GM23338 (cell line): ENCODE measurements at regions not wholly inside any gene's neighbourhood (a gene's known extent, or its start where the extent isn't known, plus 50 kb on each side); places are given as distances from the start of the nearest gene placed in this dataset.

Experiments
- ATAC-seq: fragments of 200-7000 bp; cut with Tn5 transposase; 3 replicates; pipeline ENCODE4 v1.9.1; 2020
- DNase-seq: peaks from one replicate; pipeline ENCODE4 v3.0.0-alpha.2; 2015; ENCODE audit warnings: low spot score
- H2AFZ ChIP-seq: fragments of 200-600 bp; sonication (generic); 2 replicates; pipeline ENCODE4 v1.8.0; 2016; ENCODE audit warnings: antibody characterized with exemption, mild to moderate bottlenecking, moderate library complexity
- H3F3A ChIP-seq: fragments of 200-600 bp; sonication (generic); replicated peaks from 2 replicates; pipeline ENCODE4 v1.8.0; 2017; ENCODE audit warnings: antibody characterized with exemption, mixed run types, low read depth
- H3K27ac ChIP-seq: fragments of 200-600 bp; sonication (generic); 2 replicates; pipeline ENCODE4 v1.6.1; 2016; ENCODE audit warnings: low read depth
- H3K27me3 ChIP-seq: fragments of 200-600 bp; sonication (generic); 2 replicates; pipeline ENCODE4 v1.8.0; 2016; ENCODE audit warnings: mild to moderate bottlenecking, mixed run types, moderate library complexity; ENCODE audit not compliant: insufficient read depth
- H3K36me3 ChIP-seq: fragments of 200-600 bp; sonication (generic); 2 replicates; pipeline ENCODE4 v1.8.0; 2016; ENCODE audit warnings: mild to moderate bottlenecking; ENCODE audit not compliant: insufficient read depth
- H3K4me1 ChIP-seq: fragments of 200-600 bp; sonication (generic); 2 replicates; pipeline ENCODE4 v1.8.0; 2016; ENCODE audit warnings: mild to moderate bottlenecking, moderate library complexity; ENCODE audit not compliant: insufficient read depth
- H3K4me2 ChIP-seq: fragments of 200-600 bp; sonication (generic); 2 replicates; pipeline ENCODE4 v1.7.1; 2017; ENCODE audit warnings: mixed run types
- H3K4me3 ChIP-seq: fragments of 200-600 bp; sonication (generic); 2 replicates; pipeline ENCODE4 v1.6.1; 2016; ENCODE audit warnings: mixed run types
- H3K79me2 ChIP-seq: fragments of 200-600 bp; sonication (generic); replicated peaks from 2 replicates; pipeline ENCODE4 v1.8.0; 2017; ENCODE audit warnings: mild to moderate bottlenecking; ENCODE audit not compliant: insufficient read depth
- H3K9me2 ChIP-seq: fragments of 200-600 bp; sonication (generic); 2 replicates; pipeline ENCODE4 v1.8.0; 2017; ENCODE audit not compliant: insufficient read depth
- H4K20me1 ChIP-seq: fragments of 200-600 bp; sonication (generic); replicated peaks from 2 replicates; pipeline ENCODE4 v1.8.0; 2017; ENCODE audit warnings: mild to moderate bottlenecking; ENCODE audit not compliant: insufficient read depth
- H3K27ac Mint-ChIP-seq: 2 replicates; pipeline ENCODE4 v1.8.0; 2020; ENCODE audit warnings: inconsistent platforms, mild to moderate bottlenecking, moderate library complexity, mixed read lengths
- H3K27me3 Mint-ChIP-seq: 3 replicates; pipeline ENCODE4 v1.8.0; 2022; ENCODE audit warnings: low read depth, mild to moderate bottlenecking, moderate library complexity, mixed read lengths, inconsistent platforms; ENCODE audit not compliant: insufficient read depth, poor library complexity
- H3K36me3 Mint-ChIP-seq: 3 replicates; pipeline ENCODE4 v1.8.0; 2021; ENCODE audit warnings: low read depth, mild to moderate bottlenecking, inconsistent platforms, moderate library complexity, mixed read lengths
- H3K4me1 Mint-ChIP-seq: 3 replicates; pipeline ENCODE4 v1.8.0; 2020; ENCODE audit warnings: mild to moderate bottlenecking, inconsistent platforms, mixed read lengths
- H3K4me3 Mint-ChIP-seq: 3 replicates; pipeline ENCODE4 v1.8.0; 2021; ENCODE audit warnings: moderate library complexity, mild to moderate bottlenecking, inconsistent platforms, mixed read lengths
- H3K9me3 Mint-ChIP-seq: 3 replicates; pipeline ENCODE4 v1.8.0; 2020; ENCODE audit warnings: moderate library complexity, mild to moderate bottlenecking, inconsistent platforms, mixed read lengths
- CREB1 ChIP-seq: fragments of 250-450 bp; sonication (Bioruptor Pico); IDR thresholded peaks from 2 replicates; pipeline ENCODE4 v1.5.0; 2020; ENCODE audit warnings: low read depth, mild to moderate bottlenecking, moderate library complexity
- CTCF ChIP-seq, 2 experiments: fragments of 200-600 bp in 1 of 2; sonication (generic) in 1 of 2; conservative IDR thresholded peaks; 2 replicates each; pipeline versions ENCODE4 v1.5.1 to v1.6.1; 2016 to 2017; ENCODE audit warnings: antibody characterized with exemption in 2 of 2, low read depth in 2 of 2, mild to moderate bottlenecking in 2 of 2, moderate library complexity in 1 of 2
- ETS1 ChIP-seq: IDR thresholded peaks from 2 replicates; pipeline ENCODE4 v1.6.1; 2016; ENCODE audit warnings: antibody characterized with exemption
- EZH2 ChIP-seq: fragments of 200-600 bp; sonication (generic); IDR thresholded peaks from one replicate; pipeline ENCODE4 v1.8.0; 2017; ENCODE audit warnings: antibody characterized with exemption, mild to moderate bottlenecking, low read depth; ENCODE audit not compliant: unreplicated experiment
- EZH2phosphoT487 ChIP-seq: fragments of 200-600 bp; sonication (generic); IDR thresholded peaks from one replicate; pipeline ENCODE4 v1.8.1; 2018; ENCODE audit warnings: antibody characterized with exemption; ENCODE audit not compliant: unreplicated experiment
- JUNB ChIP-seq: IDR thresholded peaks from one replicate; pipeline ENCODE4 v1.6.1; 2016; ENCODE audit warnings: antibody characterized with exemption; ENCODE audit not compliant: unreplicated experiment
- NANOG ChIP-seq: IDR thresholded peaks from 2 replicates; pipeline ENCODE4 v1.6.1; 2016; ENCODE audit warnings: antibody characterized with exemption, borderline replicate concordance
- POLR2AphosphoS5 ChIP-seq: IDR thresholded peaks from 2 replicates; pipeline ENCODE4 v1.6.1; 2016; ENCODE audit warnings: antibody characterized with exemption, low read depth
- REST ChIP-seq: IDR thresholded peaks from one replicate; pipeline ENCODE4 v1.6.1; 2018; ENCODE audit warnings: antibody characterized with exemption; ENCODE audit not compliant: unreplicated experiment
- STAT1 ChIP-seq: IDR thresholded peaks from one replicate; pipeline ENCODE4 v1.6.1; 2016; ENCODE audit warnings: antibody characterized with exemption; ENCODE audit not compliant: unreplicated experiment
- ZNF114 ChIP-seq: fragments of 250-450 bp; sonication (Bioruptor Pico); IDR thresholded peaks from 2 replicates; pipeline ENCODE4 v1.5.0; 2020; ENCODE audit warnings: mild to moderate bottlenecking, moderate library complexity
- ZNF331 ChIP-seq: fragments of 250-450 bp; sonication (Bioruptor Pico); IDR thresholded peaks from 2 replicates; pipeline ENCODE4 v1.5.0; 2020; ENCODE audit warnings: low read depth, mild to moderate bottlenecking, moderate library complexity
- ZNF462 ChIP-seq: fragments of 250-450 bp; sonication (Bioruptor Pico); IDR thresholded peaks from 2 replicates; pipeline ENCODE4 v1.5.0; 2020; ENCODE audit warnings: mild to moderate bottlenecking, moderate library complexity

- Histone ChIP-seq H3K79me2 (no peaks in the 10 kb centered on the region), H4K20me1 (no peaks in the 10 kb centered on the region), H3F3A (no peaks in the 10 kb centered on the region), H2AFZ (no peak overlapping the region; the same call in 1 of the 2 replicates), H3K4me2 (peak overlapping the region; percentile 38; the same call in 1 of the 2 replicates), H3K4me1 (peaks cover 14% of the 10 kb centered on the region; the same call in 1 of the 2 replicates), H3K9me2 (peaks cover 11% of the 10 kb centered on the region; the same call in 1 of the 2 replicates), H3K27me3 (no peaks in the 10 kb centered on the region), H3K4me3 (no peak overlapping the region), H3K27ac (no peak overlapping the region), H3K36me3 (no peaks in the 10 kb centered on the region)
- ATAC-seq (no peak), DNase-seq (no peak)
- Mint-ChIP-seq H3K27me3 (no peaks in the 10 kb centered on the region), H3K4me3 (no peak overlapping the region), H3K4me1 (peaks cover 21% of the 10 kb centered on the region), H3K9me3 (no peaks in the 10 kb centered on the region), H3K36me3 (no peaks in the 10 kb centered on the region), H3K27ac (no peak overlapping the region)
- TF ChIP-seq REST (no peak), ZNF331 (CRISPR knock-in tag) (no peak), NANOG (no peak), CTCF (conservative IDR thresholded peaks at IDR 0.05; ENCODE audit: low read depth in 2 of 2) (no peak), ETS1 (no peak), ZNF462 (no peak), ZNF114 (no peak), EZH2phosphoT487 (no peak), STAT1 (no peak), JUNB (no peak), EZH2 (no peak), POLR2AphosphoS5 (no peak), CREB1 (CRISPR knock-in tag) (no peak)
These were observed 442.4 kb upstream of the ZNF462 start for GRCh38 chr9:106420511-106420944.
